ENCODE measurements at regions not wholly inside any gene's neighbourhood (a gene's known extent, or its start where the extent isn't known, plus 50 kb on each side); places are given as distances from the start of the nearest gene placed in this dataset.
"Not testable (repeated sequence)": the region's sequence is repeated elsewhere in the genome, so short reads cannot be mapped to it uniquely, and the experiment has no call there.

DNA sequence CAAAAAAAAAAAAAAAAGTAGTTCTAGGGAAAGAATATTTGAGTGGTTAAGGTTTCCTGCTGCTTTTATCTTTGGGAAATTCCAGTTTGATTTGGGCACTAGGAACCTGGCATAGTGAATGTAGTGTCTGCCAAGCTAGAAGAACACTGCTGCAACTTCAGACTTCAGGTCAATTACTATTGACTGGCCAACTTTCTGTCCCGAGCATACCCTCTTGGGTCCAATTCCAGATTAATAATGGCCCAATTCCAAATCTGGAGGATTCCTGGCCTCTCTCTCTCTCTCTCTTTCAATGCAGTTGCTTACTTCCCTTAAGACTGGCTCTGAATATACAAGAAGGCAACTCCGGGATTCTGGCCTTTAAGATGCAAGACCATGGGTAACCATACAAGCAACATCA lies 74.9 kb downstream of the ANKEF1 start:
- no peak for DNase-seq

DNA sequence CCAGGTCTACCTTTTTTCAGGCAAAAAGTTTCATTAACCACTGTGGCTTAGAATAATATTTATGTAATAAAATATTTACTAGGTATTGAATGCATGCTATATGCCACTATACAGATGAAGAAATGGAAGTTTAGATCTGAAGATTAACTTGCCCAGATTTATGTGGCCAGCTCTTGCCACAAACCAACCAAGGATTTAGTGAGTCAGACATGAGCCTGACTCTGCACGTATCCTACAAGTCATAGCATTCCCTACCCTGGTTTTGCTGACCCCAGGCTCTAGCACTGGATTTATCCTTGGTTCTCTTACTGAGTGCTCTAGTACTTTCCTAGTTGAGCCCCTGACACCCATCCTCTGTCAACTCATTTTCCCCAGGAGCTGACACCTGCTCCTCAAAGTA lies 75.4 kb downstream of the ANKEF1 start:
- DNase-seq, result no peak

DNA sequence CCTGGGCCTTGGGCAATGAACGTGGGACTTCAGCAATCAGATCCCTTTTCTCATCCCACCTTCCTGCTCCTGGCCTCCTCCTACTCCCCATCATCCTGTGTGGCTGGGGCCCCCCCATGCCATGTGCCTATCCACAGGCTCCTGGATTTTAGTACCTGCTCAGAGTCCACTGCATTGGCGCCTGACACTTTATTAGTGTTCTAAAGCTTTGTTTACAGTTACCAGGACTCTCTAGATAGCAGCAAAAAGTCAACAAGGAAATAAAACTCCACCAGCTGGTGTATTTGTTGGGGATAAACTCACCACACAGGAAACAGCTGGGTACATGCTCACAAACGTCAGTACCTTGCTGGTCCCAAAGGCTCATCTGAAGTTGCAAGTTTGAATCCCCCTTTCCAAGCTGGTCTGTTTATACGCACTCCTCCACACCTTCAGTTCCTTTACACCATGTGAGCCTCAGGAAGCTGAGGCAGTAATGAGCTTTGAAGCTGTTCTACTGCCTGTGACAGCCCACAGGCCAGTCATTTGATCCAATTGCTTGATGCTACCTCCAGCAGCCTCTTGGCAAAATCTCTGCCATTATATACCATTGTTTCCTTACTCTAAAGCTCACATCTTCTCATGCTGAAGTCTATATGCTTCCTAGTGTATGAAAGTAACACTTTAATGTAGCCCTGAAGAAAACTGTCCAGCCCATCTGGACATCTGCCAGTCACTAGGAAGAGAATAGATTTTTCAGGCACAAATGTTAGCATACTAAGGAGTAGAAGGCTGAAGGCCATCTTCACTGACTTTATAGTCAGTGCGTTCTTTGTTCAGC lies 76.6 kb downstream of the ANKEF1 start:
- no peak for DNase-seq

DNA sequence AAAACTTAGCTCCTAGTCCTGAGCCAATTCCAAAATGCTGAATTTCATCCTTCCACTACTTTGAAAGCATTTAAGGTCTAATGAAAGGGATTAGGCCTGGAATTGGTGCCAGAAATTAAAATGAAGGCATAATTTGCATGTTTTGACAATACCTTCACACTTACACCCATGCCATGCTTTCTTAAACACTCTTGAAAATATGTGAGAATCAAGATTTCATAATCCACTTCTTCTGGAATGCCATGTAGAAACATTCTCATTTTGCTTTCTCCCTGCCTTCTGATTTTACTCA lies 77.1 kb downstream of the ANKEF1 start:
- DNase-seq, result no peak

DNA sequence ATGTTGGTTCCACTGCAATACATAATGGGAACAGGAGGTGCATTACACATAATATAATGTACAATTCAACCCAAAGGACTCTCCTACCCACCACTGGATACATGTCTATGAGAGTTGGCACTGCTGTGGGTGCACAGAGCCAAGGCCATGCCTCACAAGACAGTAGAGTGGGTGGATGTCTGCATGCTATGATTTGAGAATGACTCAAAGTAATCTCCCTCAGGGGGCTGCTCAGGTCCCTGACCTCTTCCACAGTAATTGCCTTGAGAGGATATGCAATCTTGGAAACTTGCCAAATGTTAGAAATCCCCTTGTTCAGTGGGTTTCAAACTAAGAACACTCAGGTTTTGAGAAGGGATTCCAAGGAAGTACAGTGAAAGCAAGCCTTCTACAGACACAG lies 79.0 kb downstream of the ANKEF1 start:
- peak; percentile 38 to 55 (median 45) for DNase-seq

DNA sequence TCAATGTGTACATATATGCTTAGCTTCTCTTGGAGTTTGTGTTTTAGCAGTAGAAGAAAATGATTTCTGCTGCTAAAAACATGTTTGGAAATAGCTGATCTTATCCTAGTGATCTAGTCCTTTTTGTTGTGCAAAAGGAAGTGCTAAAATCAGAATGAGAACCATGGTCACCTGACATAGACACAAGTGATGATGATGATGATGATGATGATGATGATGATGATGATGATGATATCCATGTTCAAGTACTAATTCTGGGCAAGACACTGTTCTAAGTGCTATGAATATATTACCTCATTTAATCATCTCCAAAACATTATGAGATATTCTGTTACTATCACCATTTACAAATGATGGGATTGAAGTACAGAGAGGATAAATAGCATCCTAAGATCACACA lies 79.8 kb downstream of the ANKEF1 start:
- peak in 1 of 3 donors; percentile 20 for DNase-seq

DNA sequence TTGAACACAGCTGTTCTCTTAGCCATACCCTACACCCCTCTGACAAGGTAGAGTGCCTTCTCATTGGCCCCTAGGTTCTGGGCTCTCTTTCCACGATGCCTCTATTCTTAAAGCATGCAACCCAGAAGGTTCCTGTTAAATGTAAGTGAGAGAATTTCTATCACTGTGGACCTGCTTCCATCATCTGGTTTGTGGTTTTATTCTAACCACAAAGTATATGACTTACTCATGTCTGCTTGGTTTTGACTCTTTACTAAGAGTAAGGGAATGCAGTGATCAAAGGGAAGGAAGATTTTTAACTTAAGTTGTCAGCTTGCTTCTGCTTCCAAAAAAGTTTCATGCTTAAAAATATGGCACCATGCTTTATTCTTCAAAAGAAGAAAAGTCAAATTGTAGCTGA lies 80.2 kb downstream of the ANKEF1 start:
- no peak for DNase-seq

DNA sequence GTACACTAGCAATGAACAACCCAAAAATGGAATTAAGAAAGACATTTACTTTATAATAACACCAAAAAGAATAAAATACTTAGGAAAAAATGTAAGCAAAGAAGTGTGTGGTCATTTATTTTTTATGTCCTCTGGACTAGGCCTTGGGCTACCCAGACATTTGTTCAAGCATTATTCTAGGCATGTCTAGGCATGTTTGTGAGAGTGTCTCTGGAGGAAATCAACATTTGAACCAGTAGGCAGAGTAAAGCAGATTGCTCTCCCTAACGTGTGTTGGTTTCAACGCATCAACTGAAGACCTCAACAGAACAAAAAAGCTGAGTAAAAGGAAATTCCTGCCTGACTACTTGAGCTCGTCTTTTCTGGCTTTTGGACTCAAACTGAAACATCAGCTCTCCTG lies 84.5 kb downstream of the ANKEF1 start:
- DNase-seq, result no peak

DNA sequence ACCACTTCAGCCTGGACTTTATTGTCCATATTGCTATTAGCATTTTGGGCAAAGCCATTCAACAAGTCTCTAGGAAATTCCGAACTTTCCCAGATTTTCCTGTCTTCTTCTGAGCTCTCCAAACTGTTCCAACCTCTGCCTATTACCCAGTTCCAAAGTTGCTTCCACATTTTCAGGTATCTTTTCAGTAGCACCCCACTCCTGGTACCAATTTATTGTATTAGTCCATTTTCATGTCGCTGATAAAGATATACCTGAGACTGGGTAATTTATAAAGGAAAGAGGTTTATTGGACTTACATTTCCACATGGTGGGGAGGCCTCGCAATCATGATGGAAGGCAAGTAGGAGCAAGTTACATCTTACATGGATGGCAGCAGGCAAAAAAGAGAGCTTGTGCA lies 90.1 kb downstream of the ANKEF1 start:
- not testable (repeated sequence) for DNase-seq

DNA sequence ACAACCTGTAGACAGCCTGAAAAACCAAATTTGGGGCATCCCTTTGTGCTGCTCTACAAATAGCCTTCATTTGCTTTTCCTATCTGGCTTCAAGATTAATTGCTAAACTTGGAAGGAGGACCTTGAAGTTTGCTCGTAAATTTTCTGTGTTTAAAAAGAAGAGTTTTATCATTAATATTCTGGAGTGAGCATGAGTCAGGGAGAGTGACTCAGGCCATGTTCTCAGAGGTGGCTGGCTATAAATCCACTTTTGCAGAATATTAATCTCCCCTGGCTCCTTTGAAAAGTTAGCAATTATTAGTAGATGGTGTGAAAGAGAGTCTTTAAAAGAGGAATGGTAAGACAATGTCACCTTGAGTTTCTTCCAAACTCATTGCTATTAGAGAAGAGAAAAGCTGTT lies 91.0 kb downstream of the ANKEF1 start:
- DNase-seq, result no peak

DNA sequence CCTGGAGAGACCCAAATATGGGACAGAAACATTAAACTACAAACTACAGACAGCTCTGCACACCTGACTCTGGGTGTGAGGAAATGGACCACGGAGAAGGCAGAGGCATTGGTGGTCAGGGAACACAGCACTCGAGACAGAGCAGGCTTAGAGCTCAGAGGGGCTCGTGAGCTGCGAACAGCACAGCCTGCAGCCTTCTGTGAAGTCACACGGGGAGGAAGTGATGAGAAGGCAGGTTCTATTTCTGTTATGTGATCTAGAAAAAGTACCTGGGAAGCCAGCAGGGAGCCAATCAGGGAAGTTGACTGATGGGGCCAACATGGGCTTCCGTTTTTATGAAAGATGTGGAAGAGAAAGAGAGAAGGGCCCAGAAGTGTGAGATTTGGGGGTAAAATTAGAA lies 88.9 kb upstream of the SNAP25 start:
- no peak for DNase-seq

DNA sequence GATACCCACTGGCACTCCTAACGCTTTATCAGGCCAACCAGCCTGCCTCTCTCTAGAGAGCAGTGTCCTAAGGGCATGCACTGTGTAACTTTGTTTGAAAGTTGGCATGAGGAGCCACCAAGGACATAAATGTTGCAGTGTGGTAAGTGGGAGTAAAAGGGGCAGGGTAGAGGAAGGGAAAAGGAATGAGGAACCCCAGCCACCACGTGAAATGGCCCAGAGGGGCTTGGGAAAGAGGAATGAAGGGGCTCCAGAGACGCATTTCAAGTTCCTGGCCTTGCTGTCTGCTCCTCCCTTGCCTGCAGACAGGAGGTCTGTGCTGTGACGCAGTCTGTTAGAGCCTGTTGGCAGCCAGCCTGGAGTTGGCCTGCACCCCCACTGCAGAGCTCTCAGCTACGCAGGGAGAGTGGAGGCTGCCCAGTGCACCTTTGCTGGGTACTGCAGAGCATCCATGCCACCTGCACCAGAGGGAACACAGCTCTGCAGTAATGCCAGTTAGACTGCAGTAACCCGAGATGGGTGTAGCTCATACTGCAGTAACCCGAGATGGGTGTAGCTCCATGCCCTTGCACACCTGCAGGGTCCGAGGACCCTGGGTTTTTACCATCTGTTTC lies 86.8 kb upstream of the SNAP25 start:
- DNase-seq, result no peak

DNA sequence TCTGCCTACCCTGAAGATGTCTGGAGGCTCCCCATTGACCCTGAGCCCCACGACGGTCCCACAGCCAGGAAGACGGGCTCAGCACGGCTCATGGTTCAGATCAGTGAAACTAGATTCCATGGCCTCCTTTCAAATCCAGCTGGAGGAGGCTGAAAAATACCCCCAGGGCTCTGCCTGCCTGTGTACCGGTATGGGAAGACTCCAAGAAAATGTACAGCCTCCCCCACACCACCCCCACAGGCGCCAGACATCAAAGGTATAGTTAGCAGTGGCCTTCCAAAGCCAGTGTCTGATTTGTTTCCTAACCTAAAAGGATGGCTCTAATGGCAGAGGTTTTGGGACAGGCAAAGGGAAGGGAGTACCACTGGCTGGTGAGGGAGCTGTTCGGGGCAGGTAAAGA lies 86.2 kb upstream of the SNAP25 start:
- DNase-seq, result no peak

DNA sequence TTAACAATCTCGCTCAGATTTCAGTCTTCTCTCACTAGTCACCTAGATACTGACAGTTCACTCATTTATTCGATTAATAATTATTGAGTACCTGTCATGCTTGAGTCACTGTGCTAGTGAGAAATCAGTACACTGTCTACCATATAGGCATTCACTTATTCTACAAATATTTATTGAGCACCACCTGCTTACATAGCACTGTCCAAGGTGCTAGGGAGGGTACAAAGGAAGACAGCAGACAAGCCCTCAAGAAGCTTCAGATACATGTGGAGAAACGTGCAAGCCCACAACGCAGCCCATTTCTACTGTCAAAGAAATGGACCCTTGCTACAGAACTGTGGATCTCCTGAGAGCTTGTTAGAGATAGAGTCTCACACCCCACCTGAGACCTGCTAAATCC lies 85.1 kb upstream of the SNAP25 start:
- no peak for DNase-seq

DNA sequence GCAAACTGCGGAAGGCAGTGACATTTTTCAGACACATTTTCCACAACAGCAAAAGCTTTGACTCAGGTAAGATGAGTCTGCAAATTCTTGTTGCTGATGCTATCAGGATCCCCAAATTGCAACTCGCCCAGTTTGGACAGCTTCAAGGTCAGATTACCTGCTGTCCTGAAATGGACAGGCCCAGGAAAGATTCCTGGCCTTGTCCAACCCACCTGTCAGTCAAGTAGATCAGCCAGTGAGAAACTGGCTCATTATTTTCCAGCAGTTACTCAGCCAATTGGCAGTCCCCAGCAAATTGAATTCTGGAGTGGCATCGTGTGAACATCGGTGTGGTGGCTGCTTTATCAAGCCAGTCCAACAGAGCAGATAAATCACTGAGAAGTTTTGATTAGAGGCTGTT lies 84.5 kb upstream of the SNAP25 start:
- DNase-seq, result no peak

DNA sequence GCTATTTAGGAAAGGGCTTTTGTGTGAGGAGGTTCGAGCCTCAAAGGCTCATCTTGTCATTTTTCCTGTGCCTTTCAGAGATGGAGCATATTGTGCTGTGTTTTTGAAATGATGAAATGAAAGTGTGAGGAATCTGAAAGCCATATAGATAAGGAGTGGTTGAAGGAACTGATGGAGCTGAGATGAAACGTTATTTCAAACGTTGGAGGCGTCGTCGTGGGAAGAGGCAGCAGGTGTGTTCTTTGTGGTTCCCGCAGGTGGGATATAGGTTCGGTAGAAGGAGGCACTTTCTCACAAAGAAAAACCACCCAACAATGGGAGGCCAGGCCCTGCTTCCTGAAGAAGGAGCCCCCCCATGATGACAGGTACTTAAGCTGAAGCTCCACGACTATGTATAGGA lies 83.2 kb upstream of the SNAP25 start:
- no peak for DNase-seq

DNA sequence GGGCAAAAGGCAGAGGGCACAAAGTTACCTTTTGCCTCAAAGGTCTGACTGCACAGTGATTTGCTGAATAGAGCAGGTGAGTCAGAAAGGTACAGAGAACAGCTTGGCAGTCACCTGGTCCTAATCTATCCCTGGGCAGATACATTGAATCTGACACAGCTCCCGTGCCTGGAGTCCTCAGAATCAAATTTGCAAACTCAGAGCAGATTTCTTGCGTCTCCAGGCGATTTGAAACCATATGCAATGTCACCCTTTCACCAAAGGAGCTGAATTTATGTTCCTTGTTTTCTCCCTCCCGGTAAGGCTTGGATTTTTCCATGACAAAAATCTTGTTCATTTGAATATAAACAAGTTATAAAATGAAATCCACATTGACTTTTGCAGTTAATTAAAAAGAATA lies 81.6 kb upstream of the SNAP25 start:
- no peak for DNase-seq

DNA sequence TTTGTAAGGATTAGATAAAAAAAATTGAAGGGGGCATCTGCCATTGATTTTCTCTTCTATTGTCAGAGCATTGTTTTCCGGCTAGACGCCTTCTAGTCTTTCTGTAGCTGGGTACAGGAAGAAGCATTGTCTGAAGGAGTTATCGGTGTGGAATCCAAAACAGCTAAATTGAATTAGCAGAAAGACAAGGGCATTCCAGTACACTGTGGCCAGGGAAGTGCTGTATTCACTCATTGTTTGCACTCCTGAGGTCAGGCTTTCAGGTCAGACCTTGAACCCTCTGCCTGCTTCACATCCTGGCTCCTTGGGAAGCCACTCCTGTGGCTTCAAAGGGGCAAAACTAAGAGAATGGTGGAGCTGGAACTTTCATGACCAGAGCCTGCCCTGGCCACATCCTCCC lies 81.1 kb upstream of the SNAP25 start:
- no peak for DNase-seq

DNA sequence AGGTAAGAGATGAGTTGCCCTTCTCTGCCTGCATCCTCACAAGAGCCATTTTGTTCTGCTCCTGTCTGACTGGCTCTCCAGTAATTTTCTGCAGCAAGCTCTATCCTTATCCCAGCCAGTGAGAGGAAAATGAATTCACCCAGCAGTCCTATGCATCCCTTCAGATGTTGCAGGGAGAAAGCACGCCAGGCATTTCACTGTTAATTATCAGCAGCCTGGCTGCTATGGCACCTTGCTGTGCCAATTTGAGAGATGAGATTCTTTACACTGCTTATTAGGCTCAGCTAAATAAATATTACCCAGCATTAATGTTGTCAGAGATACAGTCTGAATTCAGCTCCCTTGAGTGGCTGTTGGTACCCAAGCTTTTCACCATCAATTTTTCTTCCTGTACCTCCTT lies 61.1 kb upstream of the SNAP25 start:
- no peak for DNase-seq

DNA sequence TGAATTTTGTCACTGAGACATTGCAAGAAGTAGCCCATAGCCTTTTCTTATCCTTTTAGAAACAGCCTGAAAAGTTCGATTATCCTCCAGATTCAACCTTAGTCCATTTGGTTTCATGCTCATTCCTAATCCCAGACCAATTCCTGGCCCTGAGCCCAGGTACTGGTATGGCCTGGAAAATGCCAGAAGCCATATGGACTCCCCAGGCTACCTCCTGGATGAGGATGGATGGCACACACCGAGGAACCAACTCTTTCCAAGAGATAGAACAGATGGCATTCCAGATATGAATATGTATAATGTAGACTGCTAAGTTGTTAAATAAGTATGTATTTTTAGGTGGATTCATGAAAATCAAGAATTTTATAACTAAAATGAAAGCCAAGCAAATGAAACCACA lies 51.6 kb upstream of the SNAP25 start:
- no peak for DNase-seq

DNA sequence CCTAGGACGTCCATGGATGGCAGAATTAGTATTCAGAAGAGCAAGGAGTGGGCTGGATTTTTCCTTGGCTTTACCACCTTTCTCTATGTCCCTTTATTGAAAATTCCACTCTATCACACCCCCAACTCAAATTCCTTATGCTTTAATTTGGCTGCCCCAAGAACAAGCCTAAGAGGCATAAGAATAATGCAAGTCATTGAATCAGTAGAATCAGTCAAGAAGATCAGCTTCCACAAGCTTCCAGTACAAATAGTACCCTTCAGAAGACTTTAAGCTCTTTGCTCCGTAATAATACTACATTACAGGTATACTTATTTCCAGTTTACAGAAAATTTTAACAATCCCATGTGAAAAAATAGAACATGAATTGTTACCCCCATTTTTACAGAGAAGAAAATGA lies 51.0 kb upstream of the SNAP25 start:
- DNase-seq, result no peak
